Transverse colon (tissue), 4 donors: ENCODE measurements at regions not wholly inside any gene's neighbourhood (a gene's known extent, or its start where the extent isn't known, plus 50 kb on each side); places are given as distances from the start of the nearest gene placed in this dataset.
"Not testable (repeated sequence)": the region's sequence is repeated elsewhere in the genome, so short reads cannot be mapped to it uniquely, and the experiment has no call there.

ENCODE experiments used
- DNase-seq: peaks from one replicate; pipeline ENCODE4 v3.0.0-alpha.2; 2019
- H3K27ac ChIP-seq, 4 donors: fragments of 200-600 bp; sonication (generic); 2 replicates each; pipeline ENCODE4 v1.5.1; 2016 to 2018; ENCODE audit warnings: inconsistent platforms in 4 of 4
- H3K27me3 ChIP-seq: fragments of 200-600 bp; sonication (generic); 2 replicates; pipeline ENCODE4 v1.5.1; 2017; ENCODE audit warnings: inconsistent platforms
- H3K36me3 ChIP-seq, 4 donors: fragments of 200-600 bp; sonication (generic); 2 replicates each; pipeline ENCODE4 v1.5.1; 2017 to 2019; ENCODE audit warnings: inconsistent platforms in 4 of 4
- H3K4me1 ChIP-seq, 4 donors: fragments of 200-600 bp; sonication (generic); 2 replicates each; pipeline ENCODE4 v1.5.1; 2017 to 2020; ENCODE audit warnings: inconsistent platforms in 4 of 4
- H3K4me3 ChIP-seq, 4 donors: fragments of 200-600 bp; sonication (generic); 1 replicate in 1 of 4; 2 replicates in 3 of 4; pipeline versions ENCODE4 v1.5.1 to v1.6.1; 2017 to 2019; ENCODE audit warnings: inconsistent platforms in 4 of 4
- H3K9me3 ChIP-seq, 2 donors: fragments of 200-600 bp; sonication (generic); 2 replicates each; pipeline ENCODE4 v1.5.1; 2017 to 2019; ENCODE audit warnings: inconsistent platforms in 2 of 2
- CTCF ChIP-seq, 5 experiments: fragments of 200-600 bp in 3 of 5; fragments of 450-650 bp in 2 of 5; sonication (generic) in 3 of 5; IDR thresholded peaks; 1 replicate in 2 of 5; 2 replicates in 3 of 5; pipeline ENCODE4 v1.5.1; 2016 to 2017; ENCODE audit warnings: antibody characterized with exemption in 5 of 5, inconsistent platforms in 3 of 5, mild to moderate bottlenecking in 2 of 5, moderate library complexity in 1 of 5
- EP300 ChIP-seq: sonication (generic); formaldehyde crosslinking; IDR thresholded peaks from one replicate; pipeline ENCODE4 v1.6.1; 2017; ENCODE audit warnings: antibody characterized with exemption, low read depth
- POLR2A ChIP-seq: fragments of 450-650 bp; IDR thresholded peaks from one replicate; pipeline ENCODE4 v1.6.1; 2016; ENCODE audit warnings: antibody characterized with exemption, mild to moderate bottlenecking, moderate library complexity
- POLR2AphosphoS5 ChIP-seq, 3 donors: sonication (generic); formaldehyde crosslinking; IDR thresholded peaks; one replicate each; pipeline ENCODE4 v1.6.1; 2016; ENCODE audit warnings: antibody characterized with exemption in 3 of 3
- WGBS, 2 donors: methylation state at CpG; one replicate each; pipeline ENCODE4 v1.1.5; 2018; ENCODE audit warnings: low coverage in 1 of 2; 5-methylcytosine and 5-hydroxymethylcytosine counted together
- in situ Hi-C, 4 donors: fragments of 200-750 bp; cut with MboI; loops; one replicate each; pipeline versions ENCODE4 v1.15.0 to v1.15.1; 2017; ENCODE audit warnings: low sequenced_read_pairs in 3 of 4, low pct_ligation_motif_present in 1 of 4, low pct_unique_long_range_greater_than_20kb in 1 of 4
- intact Hi-C: fragments of 100-400 bp; cut with DNase I; formaldehyde crosslinking; loops from one replicate; pipeline ENCODE4 v1.15.1; 2023; ENCODE audit warnings: low total_unique reads

GRCh38 chr1:117301901-117302300, 65.3 kb upstream of the MAN1A2 start:
- H3K4me3 ChIP-seq = no peak overlapping the region
- WGBS, 2 donors = 76 to 100% methylated on average over 1 of the region's 1 CpG
- H3K4me1 ChIP-seq = no peaks in the 10 kb centered on the region
- no peak for DNase-seq
- no peaks in the 10 kb centered on the region for H3K9me3 ChIP-seq
- intact Hi-C loops = no loop called here
- no peaks in the 10 kb centered on the region for H3K36me3 ChIP-seq
- in situ Hi-C loops = loop anchor here in 1 of 4 donors (25.0 kb wide), 1 partner anchor 110 kb away; no protein-coding TSS in a partner anchor
- H3K27me3 ChIP-seq = no peaks in the 10 kb centered on the region
- no peak for TF ChIP-seq EP300
- H3K27ac ChIP-seq = no peak overlapping the region

GRCh38 chr1:117300183-117300582, 67.1 kb upstream of the MAN1A2 start:
- 60 to 69% methylated on average over 1 to 6 of the region's 6 CpGs for WGBS, 2 donors
- H3K9me3 ChIP-seq, H3K4me1 ChIP-seq, H3K4me3 ChIP-seq, H3K27ac ChIP-seq, DNase-seq, intact Hi-C loops, H3K27me3 ChIP-seq, H3K36me3 ChIP-seq: not testable (repeated sequence)
- in situ Hi-C loops = loop anchor here in 1 of 4 donors (25.0 kb wide), 1 partner anchor 112 kb away; no protein-coding TSS in a partner anchor

- no peak overlapping the region for H3K27ac ChIP-seq
- 88 to 89% methylated on average over 1 to 2 of the region's 2 CpGs for WGBS, 2 donors
- H3K4me3 ChIP-seq = no peak overlapping the region
- no peaks in the 10 kb centered on the region for H3K9me3 ChIP-seq
- no peaks in the 10 kb centered on the region for H3K36me3 ChIP-seq
- intact Hi-C loops (no loop called here), in situ Hi-C loops (no loop called here)
- H3K4me1 ChIP-seq = no peaks in the 10 kb centered on the region
- DNase-seq = no peak
- TF ChIP-seq CTCF (IDR thresholded peaks at IDR 0.05) (no peak), POLR2A (no peak), POLR2AphosphoS5 (IDR thresholded peaks at IDR 0.05) (no peak), EP300 (no peak)
- H3K27me3 ChIP-seq = no peaks in the 10 kb centered on the region
Observed at GRCh38 chr1:117295001-117295400, 72.2 kb upstream of the MAN1A2 start.

- Histone ChIP-seq H3K36me3 (no peaks in the 10 kb centered on the region), H3K4me3 (no peak overlapping the region), H3K4me1 (peaks cover 0 to 3% (median 0%) of the 10 kb centered on the region in 4 donors), H3K27ac (no peak overlapping the region), H3K27me3 (peaks cover 8% of the 10 kb centered on the region), H3K9me3 (no peaks in the 10 kb centered on the region)
- intact Hi-C loops (loop anchor here (1.0 kb wide), 1 partner anchor 90 kb away; no protein-coding TSS in a partner anchor), in situ Hi-C loops (no loop called here)
- DNase-seq = no peak
- TF ChIP-seq EP300 (no peak), POLR2A (no peak), CTCF (IDR thresholded peaks at IDR 0.05) (no peak)
Observed at GRCh38 chr1:117290890-117291289, 76.4 kb upstream of the MAN1A2 start.

GRCh38 chr1:117289316-117289870, 77.9 kb upstream of the MAN1A2 start:
- intact Hi-C loops (no loop called here), in situ Hi-C loops (loop anchor here in 2 of 4 donors (10.0 kb wide), 2 partner anchors 215 to 225 kb away; partner anchors contain the start of gene TTF2 (in 1 of the 2))
- TF ChIP-seq POLR2AphosphoS5 (IDR thresholded peaks at IDR 0.05) = no peak
- TF ChIP-seq POLR2A = no peak
- WGBS, 2 donors = 26 to 37% methylated on average over 3 of the region's 3 CpGs
- Histone ChIP-seq H3K36me3 (no peaks in the 10 kb centered on the region), H3K27ac (no peak overlapping the region), H3K4me1 (peaks cover 0 to 3% (median 0%) of the 10 kb centered on the region in 4 donors), H3K27me3 (peaks cover 8% of the 10 kb centered on the region), H3K9me3 (no peaks in the 10 kb centered on the region), H3K4me3 (no peak overlapping the region)
- no peak for DNase-seq

- intact Hi-C loops (no loop called here), in situ Hi-C loops (loop anchor here in 2 of 4 donors (10.0 kb wide), 2 partner anchors 212 to 222 kb away; partner anchors contain the start of gene TTF2 (in 1 of the 2))
- H3K27me3 ChIP-seq = peaks cover 8% of the 10 kb centered on the region
- DNase-seq = no peak
- no peak overlapping the region for H3K4me3 ChIP-seq
- H3K9me3 ChIP-seq = no peaks in the 10 kb centered on the region
- peaks cover 0 to 3% (median 0%) of the 10 kb centered on the region in 4 donors for H3K4me1 ChIP-seq
- H3K36me3 ChIP-seq = no peaks in the 10 kb centered on the region
- H3K27ac ChIP-seq = no peak overlapping the region
- TF ChIP-seq POLR2A = no peak
- TF ChIP-seq POLR2AphosphoS5 (IDR thresholded peaks at IDR 0.05) = no peak
- TF ChIP-seq CTCF (IDR thresholded peaks at IDR 0.05) = no peak
- no peak for TF ChIP-seq EP300
- WGBS, 2 donors = 78 to 85% methylated on average over 1 to 2 of the region's 2 CpGs
Observed at GRCh38 chr1:117286562-117286961, 75.8 kb upstream of the VTCN1 start.
